ENCODE measurements at regions not wholly inside any gene's neighbourhood (a gene's known extent, or its start where the extent isn't known, plus 50 kb on each side); places are given as distances from the start of the nearest gene placed in this dataset.

DNA sequence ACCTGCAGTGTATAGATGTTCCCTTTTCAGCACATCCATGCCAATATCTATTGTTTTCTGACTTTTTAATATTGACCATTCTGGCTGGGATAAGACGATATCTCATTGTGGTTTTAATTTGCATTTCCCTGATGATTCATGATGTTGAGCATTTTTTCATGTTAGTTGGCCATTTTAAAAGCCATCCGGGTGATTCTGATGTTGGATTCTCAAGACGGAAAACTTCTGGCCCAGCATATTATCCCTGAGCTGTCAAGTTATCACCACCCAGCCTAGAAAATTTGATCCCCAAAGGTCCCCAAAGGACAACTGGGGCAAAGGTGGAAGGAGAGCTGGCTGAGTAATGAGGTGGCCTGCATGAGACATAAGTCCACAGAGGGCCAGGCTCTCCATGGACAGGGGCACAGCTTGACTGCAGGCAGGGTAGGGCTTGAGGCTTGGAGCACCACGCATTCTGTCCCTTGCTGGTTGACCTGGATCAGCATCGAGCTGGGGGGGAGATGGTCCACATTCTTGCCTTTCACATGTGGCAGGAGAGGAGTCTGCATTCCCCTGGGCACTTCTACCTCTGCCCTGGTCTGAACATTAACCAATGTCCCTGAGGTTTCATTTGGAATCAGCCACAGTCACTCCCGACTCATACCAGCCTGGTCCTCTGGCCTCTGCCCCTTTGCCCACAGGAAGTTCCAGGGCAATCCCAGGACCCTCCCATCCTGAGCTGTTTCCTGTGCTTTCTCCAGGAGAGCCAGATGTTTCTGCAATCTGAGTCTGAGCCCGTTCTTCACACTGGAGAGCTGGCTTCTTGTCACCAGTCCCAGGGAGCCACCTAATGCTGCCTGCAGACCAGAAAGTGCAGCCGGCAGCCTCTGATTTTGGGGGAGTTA is 69.2 kb downstream of the ISG20 start:
- DNase-seq, result peak; percentile 21

DNA sequence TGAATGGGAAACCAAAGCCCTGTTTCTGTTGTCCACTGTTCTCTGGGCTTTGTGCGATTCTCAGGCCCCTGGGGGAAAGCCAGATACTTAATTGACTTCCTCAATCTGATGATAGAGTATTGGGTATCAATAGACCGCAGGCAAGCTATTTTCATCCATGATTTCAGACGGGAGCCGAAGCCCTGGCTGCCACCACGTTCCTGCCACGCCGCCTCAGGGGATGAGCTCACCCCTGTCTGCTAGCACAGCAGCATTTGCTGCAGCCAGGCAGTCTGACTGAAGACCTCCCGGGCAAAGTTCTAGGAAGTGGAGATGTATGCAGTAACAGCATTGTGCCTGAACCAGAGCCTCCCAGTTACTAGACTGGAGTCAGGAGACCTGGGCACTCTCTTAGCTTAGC is 69.8 kb downstream of the ISG20 start:
- no peak for DNase-seq

DNA sequence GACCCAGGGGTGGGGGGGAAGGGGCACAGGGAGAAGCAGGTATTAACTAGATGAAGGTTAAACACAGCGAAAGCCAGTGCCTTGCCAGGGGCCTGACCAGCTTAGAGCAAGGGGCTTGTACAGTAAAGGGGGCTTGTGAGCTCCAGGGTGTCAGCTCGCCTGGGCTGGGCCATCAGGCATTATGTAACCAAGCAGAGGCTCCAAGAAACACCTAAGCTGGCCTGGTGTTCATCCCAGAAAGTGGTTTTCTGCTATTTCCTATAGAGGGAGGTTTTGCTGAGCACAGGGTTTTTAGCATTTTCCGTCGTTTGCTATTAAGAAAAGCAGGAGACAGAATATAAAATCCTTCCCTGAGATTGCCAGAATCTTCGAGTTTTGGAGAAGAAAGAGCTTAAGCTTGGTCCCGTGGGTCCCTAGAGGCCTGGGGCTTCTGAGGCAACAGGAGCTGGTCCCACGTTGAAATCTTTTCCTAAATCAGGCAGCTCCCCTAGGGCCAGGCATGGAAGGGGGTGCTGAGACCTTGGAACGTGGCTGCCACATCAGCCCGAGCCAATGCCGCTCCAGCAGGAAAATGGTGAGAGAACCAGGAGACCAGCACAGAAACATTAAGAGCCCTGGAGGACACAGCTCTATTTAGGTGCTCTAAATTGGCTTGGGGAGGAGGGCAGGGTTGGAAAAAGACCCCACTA is 71.4 kb downstream of the ISG20 start:
- no peak for DNase-seq

DNA sequence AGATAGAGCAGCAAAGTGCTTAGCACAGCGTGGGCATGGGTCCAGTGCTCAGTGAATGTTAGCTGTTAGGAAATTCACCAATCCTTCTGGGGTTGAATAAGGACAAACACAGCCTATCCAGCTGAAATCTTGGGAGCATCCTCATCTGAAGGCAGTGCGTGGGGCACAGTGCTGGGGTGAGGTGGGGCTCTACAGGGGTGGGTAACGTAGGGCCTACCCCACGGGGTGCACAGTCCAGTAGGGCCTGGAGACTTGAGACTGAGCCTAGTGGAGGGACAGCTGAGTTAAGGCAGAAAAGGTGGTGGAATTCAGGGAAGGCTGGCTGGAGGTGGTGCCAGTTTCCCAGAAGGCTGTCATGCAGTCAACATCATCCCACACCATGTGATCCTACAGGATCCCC is 73.0 kb downstream of the ISG20 start:
- no peak for DNase-seq

DNA sequence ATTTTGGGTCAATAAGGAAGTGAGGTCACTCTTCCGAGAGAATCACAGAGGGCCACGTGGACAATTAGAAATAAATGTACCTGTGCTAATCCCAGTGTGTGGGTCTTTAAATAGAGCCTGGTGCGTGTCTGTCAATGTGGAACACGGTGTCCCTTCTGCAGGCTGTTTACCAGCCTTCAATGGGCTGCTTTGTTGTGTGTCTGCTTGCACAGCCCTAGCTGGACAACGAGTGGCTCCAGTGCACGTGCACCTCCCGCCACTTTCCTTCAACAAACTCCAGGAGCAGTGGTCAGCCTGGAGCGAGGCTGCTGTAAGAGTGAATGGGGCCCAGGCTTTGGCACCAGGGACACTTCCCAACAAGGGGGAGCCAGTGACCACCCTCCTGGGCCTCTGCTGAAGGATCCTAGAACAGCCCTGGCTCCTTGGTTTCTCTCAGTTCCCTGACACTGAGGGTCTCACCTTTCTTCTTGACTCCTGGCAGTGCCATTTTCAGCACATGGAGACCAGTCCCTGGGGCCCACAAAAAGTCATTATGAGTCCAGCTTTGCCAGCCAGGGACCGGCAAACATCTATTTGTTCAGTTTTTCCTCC is 76.1 kb downstream of the ISG20 start:
- no peak for DNase-seq

DNA sequence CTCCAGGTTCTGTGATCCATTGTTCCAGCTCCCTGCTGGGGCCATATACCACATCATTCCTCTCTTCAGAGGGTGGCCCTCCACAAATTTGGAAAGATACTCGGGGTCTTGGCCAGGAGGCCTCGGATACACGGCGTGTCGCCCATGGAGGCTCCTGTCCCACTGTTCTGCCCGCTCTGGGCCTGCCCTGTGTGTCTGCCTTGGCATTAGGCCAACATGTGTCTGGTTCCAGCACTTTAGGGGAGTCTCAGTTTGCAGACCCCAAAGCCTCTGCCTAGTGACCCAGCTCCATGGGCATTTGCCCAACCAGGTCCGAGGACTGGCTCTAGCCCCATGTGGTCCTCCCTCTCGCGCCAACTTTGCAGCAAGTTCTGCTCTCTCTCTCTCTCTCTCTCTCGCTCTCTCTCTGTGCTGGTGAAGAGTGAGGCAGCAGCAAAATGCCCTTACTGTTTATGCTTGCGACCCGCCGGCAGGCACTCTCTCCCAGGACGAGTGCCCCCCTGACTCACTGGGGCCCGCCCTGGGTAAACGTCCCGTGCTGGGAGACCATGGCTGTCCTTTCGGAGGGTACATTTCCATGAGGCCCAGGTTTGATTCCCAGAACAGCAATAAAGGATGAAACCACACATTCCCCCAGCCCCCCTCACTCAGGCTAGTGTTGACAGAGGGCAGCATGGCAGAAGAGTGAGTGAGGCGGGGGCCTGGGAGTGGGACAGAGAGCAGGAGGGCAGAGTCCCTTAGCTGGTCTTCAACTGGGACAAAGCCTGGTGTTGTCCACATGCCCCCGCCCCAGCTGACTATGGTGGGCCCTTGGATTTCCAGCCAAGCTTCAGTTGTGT is 77.9 kb downstream of the ISG20 start:
- no peak for DNase-seq

DNA sequence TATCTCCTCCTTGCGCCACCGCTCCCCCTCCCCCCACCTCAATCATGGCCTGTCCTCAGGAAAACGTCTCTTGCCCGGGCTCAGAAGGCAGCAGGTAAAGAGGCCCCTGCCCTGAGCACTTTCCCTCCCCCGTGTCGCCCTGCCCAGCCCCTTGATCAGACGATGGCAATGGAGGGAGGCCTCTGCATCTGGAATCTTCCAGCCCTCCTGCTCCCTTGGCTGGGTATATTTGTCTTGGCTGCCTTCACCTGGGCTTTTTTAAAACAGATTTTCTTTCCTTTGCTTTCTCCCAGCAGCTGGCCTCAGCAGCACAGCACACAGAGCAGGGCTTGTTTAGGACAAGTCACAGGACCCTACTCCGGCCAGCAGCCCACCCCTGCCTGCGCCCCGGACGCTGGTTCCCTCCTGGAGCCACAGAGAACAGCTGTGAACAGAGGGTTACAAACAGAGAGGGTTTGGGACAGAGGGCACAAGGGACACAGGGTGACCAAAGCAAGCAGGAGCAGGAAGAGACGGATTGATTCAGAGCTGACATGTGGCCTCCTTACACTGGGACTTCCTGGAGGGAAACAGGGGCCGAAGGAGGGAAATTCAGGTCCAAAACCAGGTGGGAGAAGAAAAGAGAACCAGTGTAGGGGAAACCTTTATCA is 78.7 kb downstream of the ISG20 start:
- no peak for DNase-seq

DNA sequence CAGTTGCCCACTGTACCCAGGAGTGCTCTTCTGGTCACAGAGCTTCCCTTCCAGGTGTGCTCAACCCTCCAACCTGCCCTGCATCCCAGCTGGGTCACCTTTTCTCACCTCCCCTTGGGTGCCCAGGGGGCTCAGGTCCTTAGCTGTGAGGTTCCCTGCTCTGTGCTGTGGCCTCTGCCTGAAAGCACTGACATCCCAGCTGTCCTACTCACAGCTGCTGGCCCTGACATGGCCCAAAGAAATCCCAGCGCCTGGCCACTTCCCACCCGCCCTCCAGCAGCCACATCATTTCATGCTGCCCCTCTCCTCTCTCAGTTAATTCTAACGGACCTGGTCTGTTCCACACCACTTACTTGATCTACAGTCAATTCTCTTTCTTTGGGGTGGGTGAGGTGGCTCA is 79.9 kb downstream of the ISG20 start:
- no peak for DNase-seq

DNA sequence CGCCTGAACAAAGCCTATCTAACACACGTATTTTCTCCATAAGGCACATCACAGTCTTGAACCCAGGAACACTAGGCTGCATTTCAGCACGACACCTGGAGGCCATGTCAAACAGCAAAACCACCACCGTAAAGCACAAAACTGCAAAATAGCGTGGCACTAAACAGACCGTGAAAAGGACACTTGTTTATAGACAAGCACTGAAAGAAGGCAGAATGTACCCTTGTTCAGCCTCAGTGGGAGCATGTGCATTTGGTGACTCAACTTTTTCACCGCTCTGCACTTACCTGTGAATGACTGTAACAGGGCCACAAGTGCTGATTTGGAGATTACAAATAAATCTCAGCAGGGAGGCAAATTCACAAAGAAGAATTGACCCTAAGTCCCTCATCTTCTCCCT is 80.8 kb downstream of the ISG20 start:
- no peak for DNase-seq

DNA sequence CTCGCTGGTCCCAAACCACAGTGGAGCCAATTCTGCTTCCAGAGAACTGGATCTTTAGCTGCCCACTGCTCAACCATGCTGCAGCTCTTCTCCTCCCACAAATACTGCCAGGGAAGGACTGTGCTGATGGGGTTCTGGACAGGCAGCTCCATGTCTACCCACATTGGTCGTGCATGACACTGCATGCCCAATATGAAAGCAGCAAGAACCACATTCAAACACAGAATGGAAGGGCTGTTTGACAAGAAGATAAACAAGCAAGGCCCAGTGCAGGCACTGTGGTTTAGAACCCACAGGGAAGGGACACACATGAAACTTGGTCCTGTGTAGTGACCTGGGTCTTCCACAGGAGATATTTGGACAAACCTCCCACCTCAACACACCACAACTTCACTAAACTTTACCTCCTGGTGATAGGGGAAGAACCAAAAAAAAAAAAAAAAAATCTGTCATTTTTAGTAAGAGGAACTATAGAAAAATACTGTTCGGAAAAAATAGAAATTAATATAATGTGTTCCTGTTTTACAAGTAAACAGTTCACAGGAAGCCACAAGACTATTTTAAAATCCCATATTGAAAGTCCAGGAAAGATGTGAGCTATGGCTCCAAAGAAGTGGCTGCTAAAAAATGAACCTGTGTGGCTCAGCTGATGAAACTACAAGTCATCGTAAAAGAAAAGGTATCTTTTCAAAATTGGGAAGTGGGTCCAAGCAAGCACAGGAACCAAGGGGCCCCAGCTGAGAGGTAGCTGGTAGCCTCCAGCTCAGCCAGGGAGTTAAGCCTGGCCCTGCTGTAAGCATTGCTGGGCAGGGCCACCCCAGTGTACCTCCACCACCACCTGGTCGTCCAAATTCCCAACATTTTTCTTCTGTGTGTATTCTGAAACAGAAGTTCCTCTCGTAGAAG is 77.7 kb upstream of the ACAN start:
- no peak for DNase-seq

DNA sequence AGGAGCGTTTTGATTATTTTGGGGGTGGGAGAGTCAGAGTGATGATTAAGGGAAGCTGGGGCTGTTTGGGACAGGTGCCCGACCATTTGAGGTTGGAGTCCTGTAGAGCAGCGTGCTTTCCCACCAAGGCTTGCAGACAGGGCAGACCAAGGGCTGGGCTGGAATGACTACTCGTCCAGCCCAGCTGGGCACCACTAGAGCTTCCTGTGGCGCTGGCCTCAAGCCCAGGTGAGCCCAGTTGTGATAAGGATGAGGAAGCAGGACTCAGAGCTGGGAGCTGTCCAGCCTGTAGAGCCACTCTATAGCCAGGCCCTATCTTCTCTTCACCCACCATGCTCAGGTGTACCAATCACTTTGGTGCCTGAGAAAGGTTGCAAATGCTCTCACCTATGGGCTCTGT is 75.8 kb upstream of the ACAN start:
- no peak for DNase-seq

DNA sequence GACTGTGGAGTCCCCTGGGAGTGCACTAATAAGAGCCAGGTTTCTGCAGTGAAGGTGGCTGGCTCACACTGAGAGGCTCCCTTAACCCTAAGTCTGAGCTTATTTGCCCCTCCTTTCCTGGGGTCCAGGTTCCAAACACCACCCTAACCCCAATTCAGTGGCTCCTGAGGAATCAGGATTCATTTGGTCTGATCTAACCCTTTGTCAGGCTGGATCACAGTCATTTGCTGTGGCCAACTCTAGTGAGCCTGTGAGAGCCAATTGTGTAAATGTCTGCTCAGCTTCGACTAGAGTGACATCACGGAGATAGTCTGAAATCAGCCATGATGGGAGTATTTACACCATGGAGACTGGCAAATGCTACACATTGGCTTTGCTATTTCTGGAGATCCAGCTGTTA is 73.7 kb upstream of the ACAN start:
- no peak for DNase-seq

DNA sequence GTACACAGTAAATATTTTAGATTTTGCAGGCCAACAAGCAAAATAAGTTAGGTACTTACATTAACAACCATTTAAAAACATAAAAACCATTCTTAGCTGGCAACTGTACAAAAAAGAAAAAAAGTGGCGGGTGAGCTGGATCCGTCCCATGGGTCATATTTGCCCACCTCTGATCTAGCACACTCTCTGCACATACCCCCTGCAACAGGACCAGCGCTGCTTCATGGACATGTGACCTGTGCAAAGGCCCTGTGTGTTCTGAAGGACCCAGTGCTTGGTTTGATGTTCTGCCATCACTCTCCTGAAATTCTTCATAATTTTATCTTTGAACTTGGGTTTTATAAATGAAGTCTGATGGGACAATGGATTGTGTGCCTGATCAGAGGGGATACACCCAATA is 72.5 kb upstream of the ACAN start:
- DNase-seq, result no peak

DNA sequence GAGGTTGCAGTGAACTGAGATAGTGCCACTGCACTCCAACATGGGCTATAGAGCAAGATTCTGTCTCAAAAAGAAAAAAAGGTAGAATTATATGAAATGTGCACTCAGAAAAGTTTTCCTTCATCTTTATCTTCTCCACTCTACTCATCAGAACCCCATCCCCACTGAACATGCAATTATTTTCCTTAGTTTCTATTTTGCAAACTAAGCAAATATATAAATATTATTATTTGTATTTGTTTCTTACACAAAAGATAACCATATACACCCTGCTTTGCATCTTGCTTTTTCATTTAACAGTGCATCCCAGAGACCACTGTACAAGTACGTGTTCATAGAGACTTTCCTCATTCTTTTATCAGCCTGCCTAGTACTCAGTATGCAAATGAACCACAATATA is 68.0 kb upstream of the ACAN start:
- no peak for DNase-seq

DNA sequence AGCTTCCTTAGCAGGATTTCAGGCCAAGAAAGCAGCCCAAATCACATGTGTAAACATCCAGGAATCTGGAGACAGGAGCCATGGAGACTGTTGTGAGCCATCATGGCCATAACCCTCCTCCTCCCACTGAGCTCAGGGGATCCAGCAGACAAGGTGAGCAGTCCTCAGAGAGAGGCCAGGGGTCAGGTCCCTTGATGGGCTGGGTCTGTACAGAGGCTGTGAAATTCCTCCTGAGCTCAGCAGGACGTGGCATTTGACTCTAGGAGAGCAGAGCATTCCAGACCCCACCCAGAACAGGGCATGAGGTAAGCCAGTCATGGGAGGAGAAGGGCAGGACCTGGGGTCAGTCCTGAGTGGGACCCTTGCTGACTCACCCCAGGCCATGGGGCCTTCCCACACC is 67.0 kb upstream of the ACAN start:
- DNase-seq, result no peak

DNA sequence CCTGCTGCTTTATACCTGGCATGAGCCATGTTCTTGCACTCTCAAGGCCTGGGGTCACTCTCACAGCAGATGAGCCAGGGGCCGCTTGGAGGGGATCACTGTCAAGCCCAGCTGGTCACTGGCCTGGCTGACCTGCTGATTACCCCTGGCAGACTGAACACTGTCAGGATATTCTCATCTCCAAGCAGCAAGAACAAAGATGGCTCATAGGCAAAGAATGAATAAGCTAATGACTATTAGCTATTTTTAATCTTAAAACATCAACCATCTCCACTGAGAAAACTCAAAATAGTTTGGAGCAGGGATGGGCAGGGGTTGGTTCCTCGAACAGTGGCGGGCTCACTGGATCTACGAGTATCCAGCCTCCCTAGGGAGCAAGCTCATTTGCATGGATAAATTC is 64.4 kb upstream of the ACAN start:
- peak; percentile 43 for DNase-seq

DNA sequence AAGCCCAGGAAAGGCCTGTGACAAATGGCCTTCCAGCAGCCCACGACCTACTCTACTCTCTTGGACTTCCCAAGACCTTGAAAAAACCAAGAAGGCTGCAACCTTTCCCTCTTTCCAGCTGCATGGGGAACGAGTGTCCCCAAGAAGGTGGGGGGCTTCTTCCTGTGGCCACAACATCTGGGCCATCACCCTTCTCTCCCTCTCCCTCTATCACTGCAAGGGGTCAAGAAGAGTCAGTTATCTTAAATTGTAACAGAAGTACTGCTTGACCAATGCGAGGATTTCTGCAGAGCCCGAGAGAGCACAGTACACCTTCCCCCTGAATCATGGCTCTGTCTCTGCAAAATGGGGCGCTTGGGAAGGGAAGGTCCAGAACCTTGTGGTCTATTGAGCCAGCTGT is 63.7 kb upstream of the ACAN start:
- no peak for DNase-seq

DNA sequence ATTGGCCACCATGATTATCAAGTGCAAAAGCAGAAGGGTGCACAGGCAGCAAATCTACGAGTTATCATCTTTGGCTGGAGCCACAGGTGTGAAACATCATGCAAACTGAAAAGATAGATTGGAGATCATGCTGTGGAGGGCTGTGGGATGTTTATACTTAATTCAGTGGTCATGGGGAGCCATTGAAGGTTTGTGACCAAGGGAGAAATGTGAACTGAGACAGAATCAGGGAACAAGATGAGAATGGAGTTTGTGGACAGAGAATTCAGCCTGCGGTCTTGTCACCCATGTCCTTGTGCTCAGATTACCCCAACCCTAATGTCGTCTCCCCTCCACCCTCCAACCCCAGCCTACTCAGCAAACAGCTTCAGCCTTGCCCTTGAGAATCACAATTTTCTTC is 62.9 kb upstream of the ACAN start:
- no peak for DNase-seq

DNA sequence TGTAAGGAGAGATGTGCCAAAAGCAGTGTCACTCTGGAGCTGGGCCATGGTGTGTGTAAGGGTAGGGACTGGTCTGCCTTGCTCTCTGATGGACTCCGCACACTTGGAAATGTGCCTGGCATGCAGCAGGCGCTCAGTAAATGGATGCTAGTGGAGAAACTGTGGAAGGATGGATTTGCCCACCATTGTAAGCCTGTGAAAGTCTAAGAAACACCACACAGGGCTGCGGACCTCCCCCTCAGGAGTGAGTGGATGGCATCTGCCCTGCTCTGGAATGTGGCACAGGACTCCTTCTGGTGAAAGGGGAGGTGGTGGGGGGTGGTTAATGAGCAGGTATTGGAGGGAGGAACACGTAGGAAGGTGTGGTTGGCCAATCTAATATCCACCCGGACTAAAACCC is 62.2 kb upstream of the ACAN start:
- no peak for DNase-seq

DNA sequence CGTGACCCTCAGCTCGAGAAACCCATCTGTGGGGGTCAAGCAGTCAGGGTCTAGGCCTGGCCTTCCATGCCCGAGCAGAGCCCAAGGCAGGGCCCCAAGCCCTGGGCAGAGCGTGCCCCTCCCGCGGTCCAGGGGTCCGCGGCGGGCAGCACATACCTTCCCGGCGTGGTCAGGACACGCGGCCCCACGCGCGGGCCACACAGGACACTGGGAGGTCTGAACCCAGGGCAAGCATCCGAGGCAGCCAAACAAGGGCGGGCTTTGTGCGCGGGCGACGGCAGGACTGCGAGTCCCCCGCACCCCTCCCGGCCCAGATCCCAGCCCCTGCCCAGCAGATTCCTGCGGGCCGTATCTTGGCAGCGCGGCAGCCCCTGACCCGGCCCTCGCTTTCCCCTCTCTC is 61.6 kb upstream of the ACAN start:
- no peak for DNase-seq

DNA sequence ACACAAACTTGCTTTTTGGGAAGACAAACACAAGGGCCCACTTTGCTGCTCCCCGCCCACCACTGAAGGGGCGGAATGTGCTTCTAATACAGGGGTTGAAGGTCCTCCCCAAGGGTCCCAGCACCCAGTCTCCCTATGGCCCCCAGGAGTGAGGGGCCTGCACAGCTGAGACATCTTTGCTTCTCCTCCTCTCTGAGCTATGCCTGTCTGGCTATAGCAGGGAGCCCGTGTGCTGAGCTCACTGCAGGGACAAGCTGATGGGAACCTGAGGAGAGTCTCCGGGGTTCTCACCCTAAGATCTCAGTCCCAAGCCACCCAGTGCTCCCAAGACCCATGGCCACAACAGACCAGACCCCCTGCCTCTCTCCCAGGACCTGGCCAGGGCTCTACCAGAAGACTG is 61.1 kb upstream of the ACAN start:
- no peak for DNase-seq

DNA sequence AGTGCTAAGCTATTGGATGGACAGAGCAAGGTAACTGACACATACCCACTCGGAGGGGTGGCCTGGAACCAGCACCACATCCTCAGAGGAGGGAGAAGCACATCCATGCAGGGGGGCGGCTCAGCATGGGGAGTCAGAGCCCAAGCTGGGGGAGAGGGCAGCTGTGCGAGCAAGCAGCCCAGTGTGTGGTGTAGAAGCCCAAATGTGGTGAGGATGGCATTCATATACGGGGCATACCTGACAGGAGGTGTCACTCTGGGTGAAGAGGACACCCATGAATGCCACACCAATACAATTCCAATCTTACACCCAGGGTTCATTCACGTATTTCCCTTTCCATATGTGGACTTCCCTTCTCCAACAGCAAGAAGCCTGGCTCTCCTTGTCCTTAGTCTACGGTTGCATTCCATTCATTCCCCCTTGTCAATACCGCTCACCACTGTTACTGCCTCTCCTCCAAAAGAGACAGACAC is 58.7 kb upstream of the ACAN start:
- peak; percentile 74 for DNase-seq

Data from fibroblast of skin of right quadriceps (primary cell).